DOHH2 (cell line): ENCODE measurements at regions not wholly inside any gene's neighbourhood (a gene's known extent, or its start where the extent isn't known, plus 50 kb on each side); places are given as distances from the start of the nearest gene placed in this dataset.

Source experiments
- H3F3A ChIP-seq: fragments of 200-600 bp; sonication (generic), shearing (Covaris generic); 2 replicates; pipeline ENCODE4 v1.6.0; 2016; ENCODE audit warnings: antibody characterized with exemption, mild to moderate bottlenecking; ENCODE audit not compliant: control insufficient read depth, insufficient read depth
- H3K27ac ChIP-seq: fragments of 200-600 bp; sonication (generic); 2 replicates; pipeline ENCODE4 v1.5.1; 2014; ENCODE audit warnings: low read depth, mild to moderate bottlenecking, low read length, moderate library complexity
- H3K27me3 ChIP-seq: fragments of 200-600 bp; sonication (generic); 2 replicates; pipeline ENCODE4 v1.6.1; 2014; ENCODE audit warnings: mild to moderate bottlenecking, low read length, mixed read lengths; ENCODE audit not compliant: control insufficient read depth
- H3K36me3 ChIP-seq: fragments of 200-600 bp; sonication (generic); 2 replicates; pipeline ENCODE4 v1.6.1; 2014; ENCODE audit warnings: mild to moderate bottlenecking, low read length, moderate library complexity, mixed read lengths; ENCODE audit not compliant: control insufficient read depth
- H3K4me1 ChIP-seq: fragments of 200-600 bp; sonication (generic); 2 replicates; pipeline ENCODE4 v1.6.1; 2014; ENCODE audit warnings: mild to moderate bottlenecking, low read length, mixed read lengths; ENCODE audit not compliant: control insufficient read depth
- H3K4me2 ChIP-seq: fragments of 200-600 bp; sonication (generic); 2 replicates; pipeline ENCODE4 v1.6.0; 2014; ENCODE audit warnings: mild to moderate bottlenecking, low read length, moderate library complexity
- H3K4me3 ChIP-seq: fragments of 200-600 bp; sonication (generic); 2 replicates; pipeline ENCODE4 v1.5.1; 2014; ENCODE audit warnings: mild to moderate bottlenecking, low read length, mixed read lengths
- H3K79me2 ChIP-seq: fragments of 200-600 bp; sonication (generic); 2 replicates; pipeline ENCODE4 v1.6.1; 2014; ENCODE audit warnings: mild to moderate bottlenecking, low read length, mixed read lengths; ENCODE audit not compliant: control insufficient read depth
- H3K9me2 ChIP-seq: fragments of 200-600 bp; sonication (generic); replicated peaks from 2 replicates; pipeline ENCODE4 v1.6.1; 2014; ENCODE audit warnings: mild to moderate bottlenecking, low read length, mixed read lengths; ENCODE audit not compliant: control insufficient read depth
- H3K9me3 ChIP-seq: fragments of 200-600 bp; sonication (generic); 2 replicates; pipeline ENCODE4 v1.6.1; 2014; ENCODE audit warnings: antibody characterized with exemption, low read length, mixed read lengths; ENCODE audit not compliant: control insufficient read depth, insufficient read depth
- H4K20me1 ChIP-seq: fragments of 200-600 bp; sonication (generic); 2 replicates; pipeline ENCODE4 v1.6.0; 2014; ENCODE audit warnings: low read depth, mild to moderate bottlenecking, antibody characterized with exemption, low read length, moderate library complexity; ENCODE audit not compliant: control insufficient read depth, insufficient read depth
- CTCF ChIP-seq: fragments of 200-600 bp; sonication (generic); IDR thresholded peaks from one replicate; pipeline ENCODE4 v1.5.1; 2014; ENCODE audit warnings: antibody characterized with exemption, mild to moderate bottlenecking, low read depth, low read length; ENCODE audit not compliant: poor library complexity, severe bottlenecking
- EZH2phosphoT487 ChIP-seq: fragments of 200-600 bp; sonication (generic); IDR thresholded peaks from 2 replicates; pipeline ENCODE4 v1.6.1; 2017; ENCODE audit warnings: borderline replicate concordance, mild to moderate bottlenecking, antibody characterized with exemption, low read length, moderate library complexity, mixed read lengths

GRCh38 chr6:85866758-85867401, 224.2 kb upstream of the SYNCRIP start:
- Histone ChIP-seq H3K4me2 (no peak overlapping the region), H3K4me1 (no peaks in the 10 kb centered on the region)

GRCh38 chr6:85866370-85866730, 223.7 kb upstream of the SYNCRIP start:
- Histone ChIP-seq H3K4me2 (no peak overlapping the region), H3K9me3 (no peaks in the 10 kb centered on the region), H4K20me1 (no peaks in the 10 kb centered on the region), H3K27ac (no peak overlapping the region), H3K4me1 (no peaks in the 10 kb centered on the region), H3K79me2 (no peaks in the 10 kb centered on the region), H3F3A (no peaks in the 10 kb centered on the region), H3K4me3 (no peak overlapping the region), H3K36me3 (no peaks in the 10 kb centered on the region), H3K9me2 (no peaks in the 10 kb centered on the region), H3K27me3 (no peaks in the 10 kb centered on the region; the same call in 1 of the 2 replicates)
- TF ChIP-seq EZH2phosphoT487 = no peak
- TF ChIP-seq CTCF = no peak

More at GRCh38 chr6:85866758-85867401, 224.2 kb upstream of the SYNCRIP start:
- TF ChIP-seq EZH2phosphoT487 (no peak), CTCF (no peak)
- H3F3A ChIP-seq = no peaks in the 10 kb centered on the region
- H3K9me2 ChIP-seq = no peaks in the 10 kb centered on the region
- no peak overlapping the region for H3K27ac ChIP-seq
- no peaks in the 10 kb centered on the region for H4K20me1 ChIP-seq
- no peaks in the 10 kb centered on the region for H3K36me3 ChIP-seq
- no peak overlapping the region for H3K4me3 ChIP-seq
- H3K79me2 ChIP-seq = no peaks in the 10 kb centered on the region
- H3K27me3 ChIP-seq = no peaks in the 10 kb centered on the region; the same call in 1 of the 2 replicates
- no peaks in the 10 kb centered on the region for H3K9me3 ChIP-seq

GRCh38 chr6:85865420-85866369, 223.0 kb upstream of the SYNCRIP start:
- Histone ChIP-seq H3K4me1 (no peaks in the 10 kb centered on the region), H3K36me3 (no peaks in the 10 kb centered on the region), H3K27ac (no peak overlapping the region), H3K9me3 (no peaks in the 10 kb centered on the region), H3K4me3 (no peak overlapping the region), H3K9me2 (no peaks in the 10 kb centered on the region), H3K4me2 (no peak overlapping the region), H4K20me1 (no peaks in the 10 kb centered on the region), H3K79me2 (no peaks in the 10 kb centered on the region), H3F3A (no peaks in the 10 kb centered on the region), H3K27me3 (no peaks in the 10 kb centered on the region; the same call in 1 of the 2 replicates)
- TF ChIP-seq CTCF (no peak), EZH2phosphoT487 (no peak)
